Smooth muscle cell (in vitro differentiated cells): ENCODE measurements at regions not wholly inside any gene's neighbourhood (a gene's known extent, or its start where the extent isn't known, plus 50 kb on each side); places are given as distances from the start of the nearest gene placed in this dataset.

Experiments
- DNase-seq: peaks from one replicate; lab custom pipeline; 2025; ENCODE audit not compliant: unreplicated experiment; lab: John Stamatoyannopoulos, UW
- H2AFZ ChIP-seq: fragments of 200-600 bp; sonication (generic); 2 replicates; pipeline ENCODE4 v1.6.0; 2016; ENCODE audit warnings: antibody characterized with exemption, low read depth, mild to moderate bottlenecking
- H3F3A ChIP-seq: fragments of 200-600 bp; sonication (generic); 2 replicates; pipeline ENCODE4 v1.6.0; 2017; ENCODE audit warnings: antibody characterized with exemption, low read depth
- H3K27ac ChIP-seq: fragments of 200-600 bp; sonication (generic); 2 replicates; pipeline ENCODE4 v1.5.1; 2016; ENCODE audit warnings: low read depth, mild to moderate bottlenecking
- H3K27me3 ChIP-seq: fragments of 200-600 bp; sonication (generic); 2 replicates; pipeline ENCODE4 v1.6.1; 2016; ENCODE audit warnings: low read depth, mild to moderate bottlenecking
- H3K36me3 ChIP-seq: fragments of 200-600 bp; sonication (generic); 2 replicates; pipeline ENCODE4 v1.5.1; 2016; ENCODE audit warnings: low read depth
- H3K4me1 ChIP-seq: fragments of 200-600 bp; sonication (generic); 2 replicates; pipeline ENCODE4 v1.5.1; 2016; ENCODE audit warnings: low read depth
- H3K4me2 ChIP-seq: fragments of 200-600 bp; sonication (generic); 2 replicates; pipeline ENCODE4 v1.6.0; 2016; ENCODE audit warnings: mild to moderate bottlenecking
- H3K4me3 ChIP-seq: fragments of 200-600 bp; sonication (generic); 2 replicates; pipeline ENCODE4 v1.5.1; 2016; ENCODE audit warnings: mild to moderate bottlenecking
- H3K79me2 ChIP-seq: fragments of 200-600 bp; sonication (generic); 2 replicates; pipeline ENCODE4 v1.6.0; 2016; ENCODE audit warnings: low read depth, mild to moderate bottlenecking
- H3K9ac ChIP-seq: fragments of 200-600 bp; sonication (generic); 2 replicates; pipeline ENCODE4 v1.6.0; 2016; ENCODE audit warnings: low read depth
- H3K9me3 ChIP-seq: fragments of 200-600 bp; sonication (generic); replicated peaks from 2 replicates; pipeline ENCODE4 v1.5.1; 2016; ENCODE audit warnings: low read depth
- H4K20me1 ChIP-seq: fragments of 200-600 bp; sonication (generic); 2 replicates; pipeline ENCODE4 v1.6.0; 2016; ENCODE audit warnings: low read depth
- CTCF ChIP-seq: fragments of 200-600 bp; sonication (generic); IDR thresholded peaks from 2 replicates; pipeline ENCODE4 v1.5.1; 2017; ENCODE audit warnings: borderline replicate concordance, mild to moderate bottlenecking, antibody characterized with exemption; ENCODE audit not compliant: insufficient read depth, poor library complexity, severe bottlenecking
- WGBS: methylation state at CpG from one replicate; pipeline ENCODE4 v1.1.7; 2016; ENCODE audit warnings: low lambda C conversion rate; 5-methylcytosine and 5-hydroxymethylcytosine counted together

- Histone ChIP-seq H3K9ac (no peak overlapping the region), H3F3A (peaks cover 13% of the 10 kb centered on the region), H2AFZ (no peak overlapping the region), H3K4me2 (no peak overlapping the region), H3K36me3 (peaks cover 7% of the 10 kb centered on the region), H4K20me1 (no peaks in the 10 kb centered on the region), H3K79me2 (peaks cover 27% of the 10 kb centered on the region), H3K9me3 (no peaks in the 10 kb centered on the region), H3K4me3 (no peak overlapping the region), H3K4me1 (peaks cover 20% of the 10 kb centered on the region), H3K27me3 (no peaks in the 10 kb centered on the region), H3K27ac (no peak overlapping the region)
- 80% methylated on average over 6 of the region's 6 CpGs for WGBS
- DNase-seq: no peak
- no peak for TF ChIP-seq CTCF
Measured at GRCh38 chr3:141422961-141423582, 54.8 kb downstream of the ZBTB38 start.

DNA sequence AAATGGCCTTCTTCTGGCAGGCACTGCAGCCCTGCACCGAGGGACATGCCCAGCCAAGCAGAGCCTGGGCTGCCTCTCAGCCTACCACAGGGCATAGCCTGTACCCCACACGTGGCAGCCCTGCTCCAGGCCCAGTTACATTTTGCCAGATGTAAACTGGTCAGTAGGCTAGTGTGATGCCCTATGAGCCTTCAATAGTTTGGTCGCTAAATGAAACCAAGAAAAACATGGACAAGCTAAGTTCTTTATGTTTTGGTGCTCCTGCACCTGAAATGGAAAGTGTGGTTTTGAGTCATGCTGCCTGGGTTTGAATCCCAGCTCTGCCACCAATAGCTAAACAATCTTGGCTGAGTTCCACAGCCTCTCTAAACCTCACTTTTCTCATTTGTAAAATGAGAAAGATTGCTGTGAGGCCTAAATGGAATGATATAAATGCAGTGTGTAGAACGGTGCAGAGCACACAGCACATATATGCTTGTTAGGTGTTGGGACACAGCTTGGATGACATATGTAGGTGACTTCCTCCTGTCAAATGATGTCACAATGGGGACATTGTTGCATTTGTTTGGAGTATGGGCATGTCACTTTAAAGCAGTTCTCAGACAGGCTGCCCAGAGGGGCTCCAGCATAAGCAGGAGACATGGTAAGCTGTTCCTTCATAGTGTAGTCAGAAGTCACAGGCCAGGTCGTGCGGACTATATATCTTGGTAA, 57.4 kb downstream of the ZBTB38 start:
- Histone ChIP-seq H2AFZ (no peak overlapping the region), H3K27ac (peak overlapping the region; percentile 92), H4K20me1 (no peaks in the 10 kb centered on the region), H3K9me3 (no peaks in the 10 kb centered on the region), H3K4me3 (no peak overlapping the region), H3K36me3 (no peaks in the 10 kb centered on the region), H3F3A (peaks cover 16% of the 10 kb centered on the region), H3K27me3 (no peaks in the 10 kb centered on the region), H3K4me2 (peak overlapping the region; percentile 62), H3K9ac (no peak overlapping the region), H3K79me2 (peaks cover 31% of the 10 kb centered on the region), H3K4me1 (peaks cover 20% of the 10 kb centered on the region)
- no peak for DNase-seq
- WGBS: 78% methylated on average over 6 of the region's 6 CpGs
- no peak for TF ChIP-seq CTCF

DNA sequence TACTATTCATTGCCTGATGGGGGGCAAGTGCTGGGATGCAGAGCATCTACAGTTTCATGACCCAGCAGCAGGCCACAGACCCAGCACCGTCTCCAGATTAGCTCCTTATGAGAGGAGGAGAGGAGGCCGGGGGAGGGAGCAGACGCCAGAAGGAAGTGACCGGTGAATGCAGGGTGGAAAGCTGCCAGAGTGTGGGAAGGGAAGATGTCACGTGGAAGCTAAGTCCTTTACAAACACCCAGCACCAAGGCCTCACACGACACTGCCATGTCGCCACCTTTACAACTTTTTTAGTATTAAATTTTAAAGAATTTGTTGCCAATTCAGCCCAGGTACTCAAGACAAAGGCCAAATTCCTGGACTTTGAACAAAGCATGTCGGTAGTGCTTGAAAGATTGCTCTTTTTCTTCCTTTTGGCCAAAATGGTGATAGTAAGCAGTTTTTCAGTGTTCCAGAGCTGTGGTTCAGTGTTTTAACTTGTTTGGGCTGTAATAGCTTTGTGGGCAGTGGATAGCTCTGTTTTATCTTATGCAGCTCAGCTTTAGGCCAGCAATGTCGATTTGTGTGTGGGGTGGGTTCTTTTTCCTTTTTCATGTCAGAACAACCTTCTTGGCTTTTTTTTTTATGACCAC, 58.2 kb downstream of the ZBTB38 start:
- H3K9me3 ChIP-seq: no peaks in the 10 kb centered on the region
- WGBS: 17% methylated on average over 9 of the region's 9 CpGs
- H3K36me3 ChIP-seq: no peaks in the 10 kb centered on the region
- no peak for TF ChIP-seq CTCF
- H3K79me2 ChIP-seq: peaks cover 26% of the 10 kb centered on the region
- H2AFZ ChIP-seq: no peak overlapping the region
- H3K4me2 ChIP-seq: peak overlapping the region; percentile 62
- H3F3A ChIP-seq: peaks cover 16% of the 10 kb centered on the region
- H3K4me3 ChIP-seq: no peak overlapping the region
- peak overlapping the region; percentile 92 for H3K27ac ChIP-seq
- H3K27me3 ChIP-seq: no peaks in the 10 kb centered on the region
- DNase-seq: no peak
- H4K20me1 ChIP-seq: no peaks in the 10 kb centered on the region
- peak overlapping the region; percentile 55 for H3K9ac ChIP-seq
- peaks cover 20% of the 10 kb centered on the region for H3K4me1 ChIP-seq
